Mesenteric fat pad (tissue), 1 donor: ENCODE measurements at regions not wholly inside any gene's neighbourhood (a gene's known extent, or its start where the extent isn't known, plus 50 kb on each side); places are given as distances from the start of the nearest gene placed in this dataset.
"Not testable (repeated sequence)": the region's sequence is repeated elsewhere in the genome, so short reads cannot be mapped to it uniquely, and the experiment has no call there.

Experiments used
- DNase-seq: peaks from one replicate; pipeline ENCODE4 v3.0.0-alpha.2; 2020; ENCODE audit warnings: low spot score
- donor health status: DM: yes; HTN: yes; CAD: no.

DNA sequence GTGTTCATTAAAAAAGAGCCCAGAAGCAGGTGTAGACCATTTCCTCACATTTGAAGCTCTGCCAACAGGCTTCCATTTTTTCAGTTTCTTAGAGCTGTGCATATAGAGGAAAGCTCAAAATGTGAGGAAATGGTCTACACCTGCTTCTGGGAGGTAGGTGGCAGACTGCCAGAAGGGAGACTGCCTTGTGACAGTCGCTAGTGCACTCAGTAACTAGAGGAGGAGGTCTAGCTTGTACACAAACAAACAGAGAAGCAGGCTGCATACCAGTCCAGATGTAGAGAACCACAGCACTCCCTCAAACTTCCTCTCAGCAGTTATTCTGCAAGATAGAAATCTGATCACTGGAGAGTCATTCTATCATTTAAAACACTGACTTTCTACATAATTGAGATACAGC lies 800.2 kb downstream of the EFNB2 start:
- DNase-seq: no peak

DNA sequence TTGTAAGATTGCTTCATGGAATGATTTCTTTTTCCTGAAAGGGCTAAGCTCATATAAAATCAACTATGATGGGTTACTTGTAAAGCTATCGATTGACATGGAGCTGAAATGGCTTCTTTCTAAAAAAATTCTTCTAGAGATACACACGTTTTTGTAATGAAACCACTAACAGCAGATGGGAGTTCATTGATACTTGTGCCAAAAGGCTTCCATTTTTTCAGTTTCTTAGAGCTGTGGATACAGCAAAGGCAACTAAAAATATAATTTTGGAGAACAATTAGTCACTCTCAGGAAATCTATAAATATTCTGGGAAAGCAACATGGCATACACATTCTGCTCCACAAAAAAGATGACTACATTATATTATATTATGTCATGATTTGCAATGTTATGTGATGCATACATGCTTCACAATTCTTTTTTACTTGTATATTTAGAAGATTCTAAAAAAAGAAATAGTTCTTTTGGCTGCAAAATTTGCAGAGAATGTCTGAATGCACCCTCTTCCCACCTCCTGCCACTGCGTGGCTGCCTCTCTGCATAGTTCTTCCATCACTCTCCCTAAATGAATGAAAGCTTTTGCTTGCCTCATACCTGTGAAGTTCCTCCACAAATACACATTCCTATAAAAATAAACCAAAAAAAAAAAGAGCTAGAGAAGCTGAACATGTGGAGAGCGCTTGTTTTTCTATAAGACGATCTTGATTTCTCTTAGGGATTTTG lies 802.5 kb downstream of the EFNB2 start:
- DNase-seq: no peak

DNA sequence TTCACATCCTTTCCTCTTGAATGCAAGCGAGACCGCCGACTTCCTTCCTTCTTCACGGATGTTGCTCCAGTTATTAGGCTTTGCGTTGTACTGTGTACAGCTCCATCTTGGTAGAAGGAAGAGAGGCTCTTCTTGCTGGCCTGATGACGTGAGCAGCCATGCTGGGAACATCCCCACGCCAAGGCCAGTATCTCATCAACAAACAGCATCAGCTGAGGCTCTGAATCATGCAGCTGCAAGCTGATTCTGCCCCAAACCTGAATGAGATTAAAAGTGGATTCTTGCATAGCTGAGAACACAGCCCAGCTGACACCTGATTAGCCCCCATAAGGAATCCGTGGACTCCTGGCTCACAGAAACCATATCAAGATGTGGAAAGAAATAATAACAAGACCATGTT lies 809.6 kb downstream of the EFNB2 start:
- no peak for DNase-seq

DNA sequence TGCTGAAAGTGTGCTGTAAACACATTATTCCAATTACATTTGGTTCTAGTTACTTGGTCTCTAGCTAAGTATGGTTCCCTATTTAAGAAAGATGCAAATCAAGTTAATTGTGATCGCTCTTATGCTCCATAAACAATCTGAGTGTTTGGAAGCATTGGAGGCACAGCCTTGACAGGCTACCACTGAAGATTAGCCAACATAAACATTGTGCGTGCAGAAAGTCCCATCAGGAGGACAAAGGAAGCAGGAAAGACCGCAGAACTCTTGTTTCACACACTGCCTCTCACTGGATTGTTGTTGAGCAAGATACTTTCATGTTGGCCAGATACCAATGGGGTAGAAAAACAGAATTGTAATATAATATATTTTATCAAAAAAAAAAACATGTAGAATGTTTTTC lies 814.4 kb downstream of the EFNB2 start:
- no peak for DNase-seq

DNA sequence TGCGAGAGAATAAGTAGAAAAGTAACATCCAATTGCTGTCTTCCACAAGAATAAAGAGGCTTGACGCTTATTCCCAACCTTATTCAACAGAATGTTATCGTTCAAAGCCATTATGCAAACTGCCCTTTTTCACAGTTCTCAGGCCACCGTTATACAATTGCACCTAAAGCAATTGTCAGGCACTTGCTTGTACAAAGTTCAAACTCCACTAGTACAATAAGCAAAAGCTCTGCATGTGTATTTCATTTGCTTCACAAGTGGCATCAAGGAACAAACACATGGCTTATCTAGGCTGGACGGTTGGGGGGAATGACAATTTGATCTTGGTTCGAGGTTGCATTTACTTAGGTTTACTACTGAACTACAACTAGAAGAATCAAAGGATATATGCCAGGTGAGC lies 815.6 kb downstream of the EFNB2 start:
- no peak for DNase-seq

DNA sequence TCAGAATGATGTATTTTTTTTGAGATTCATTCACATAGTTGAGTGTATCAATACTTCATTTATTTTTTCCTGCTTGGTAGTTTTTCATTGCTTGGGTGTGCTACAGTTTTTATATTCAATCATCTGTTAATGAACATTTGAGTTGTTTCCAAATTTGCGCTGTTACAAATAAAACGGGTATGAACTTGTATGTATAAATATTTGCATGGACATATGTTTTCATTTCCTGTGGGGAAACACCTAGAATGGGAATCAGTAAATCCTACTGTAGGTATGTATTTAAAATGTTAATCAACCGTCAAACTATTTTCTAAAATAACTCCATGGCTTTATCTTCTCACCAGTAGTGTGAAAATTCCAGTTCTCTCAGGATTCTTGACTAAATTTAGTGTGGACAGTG lies 826.3 kb downstream of the EFNB2 start:
- no peak for DNase-seq

DNA sequence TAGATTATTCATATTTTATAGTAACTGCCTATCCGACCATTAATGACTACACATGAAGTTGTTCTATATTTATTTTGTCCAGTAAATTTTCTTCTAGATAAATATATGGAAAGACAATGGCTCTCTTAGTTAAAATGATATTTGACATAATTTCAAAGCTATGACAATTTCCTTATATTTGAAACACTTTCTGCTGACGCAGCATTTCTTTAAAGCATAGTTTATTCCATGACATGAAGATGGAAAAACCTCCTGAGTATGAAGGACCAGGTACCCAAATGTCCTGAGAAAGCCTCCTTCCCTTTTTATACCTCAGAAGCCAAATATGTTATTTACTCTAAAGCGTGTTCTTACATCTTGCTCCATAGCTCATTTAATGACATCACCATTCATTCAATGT lies 831.6 kb downstream of the EFNB2 start:
- DNase-seq: no peak

DNA sequence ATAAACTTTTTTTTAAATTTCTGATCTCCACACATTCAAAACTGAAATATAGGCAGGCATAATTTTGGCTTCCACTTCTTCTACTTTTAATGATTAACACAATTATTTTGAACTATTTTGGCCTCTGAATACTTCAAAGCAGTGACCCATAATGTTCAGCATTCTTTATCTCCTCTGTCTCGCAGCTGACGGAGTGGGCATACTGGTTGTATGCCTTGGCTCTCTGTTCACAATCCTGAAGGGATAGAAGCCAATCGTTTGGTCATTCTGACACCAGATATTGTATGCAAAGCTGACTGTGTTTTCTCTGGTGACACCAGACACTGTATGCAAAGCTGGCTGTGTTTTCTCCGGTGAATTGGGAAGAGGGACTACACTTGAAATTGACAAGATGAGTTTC lies 833.0 kb downstream of the EFNB2 start:
- DNase-seq: no peak

DNA sequence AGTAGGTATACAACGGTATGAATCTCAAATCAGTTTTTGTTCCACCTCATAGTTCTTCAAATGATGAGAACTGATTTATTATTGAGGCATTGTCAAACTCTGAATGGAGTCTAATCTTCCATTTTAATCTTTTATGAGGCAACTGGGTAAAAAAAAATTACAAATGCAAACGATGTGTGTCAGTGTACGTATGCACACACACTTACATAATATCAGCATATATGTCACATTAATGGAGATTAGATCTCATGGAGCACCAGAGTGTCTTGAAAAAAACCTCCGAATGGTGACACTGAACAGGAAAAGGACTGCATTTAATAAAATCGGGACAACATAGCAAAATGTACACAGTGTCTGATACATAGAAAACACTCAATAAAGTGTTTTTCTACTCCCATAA lies 842.7 kb downstream of the EFNB2 start:
- no peak for DNase-seq

DNA sequence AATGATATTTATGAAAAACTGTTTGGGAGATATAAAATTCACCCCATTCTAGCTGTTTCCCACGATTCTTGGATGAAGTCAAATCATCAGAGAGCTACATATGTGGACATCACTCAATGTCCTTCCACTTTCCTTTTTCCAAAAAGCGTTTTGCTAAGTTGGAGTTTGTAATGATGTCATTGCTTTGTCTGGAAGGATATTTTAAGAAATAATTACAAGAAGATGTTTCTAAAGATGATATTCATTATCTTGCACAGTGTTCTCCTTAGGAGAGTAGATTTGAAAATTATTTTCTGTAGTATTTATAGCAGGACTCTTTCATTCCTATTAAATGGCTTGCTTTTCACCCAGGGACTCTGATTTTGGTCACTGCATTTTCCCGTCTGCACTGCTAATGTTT lies 851.2 kb downstream of the EFNB2 start:
- DNase-seq: no peak

DNA sequence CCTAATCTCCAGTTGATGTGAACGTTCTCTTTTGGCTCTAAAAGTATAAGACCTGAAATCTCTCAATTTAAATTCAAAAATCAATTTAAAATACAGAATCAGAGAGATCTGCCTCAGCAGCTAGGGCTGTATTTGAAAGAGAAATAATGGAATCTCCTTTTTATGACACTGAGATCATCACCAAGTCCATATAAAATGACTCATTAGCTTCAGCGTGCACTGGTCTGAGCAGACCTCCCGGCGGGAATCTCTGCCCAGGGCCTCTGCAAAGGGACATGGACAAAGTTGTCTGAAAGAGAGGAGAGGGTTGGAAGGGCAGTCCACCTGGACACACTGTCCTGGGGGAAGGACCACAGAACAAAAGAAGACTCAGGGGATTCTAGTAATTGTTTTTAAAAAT lies 855.6 kb downstream of the EFNB2 start:
- no peak for DNase-seq

DNA sequence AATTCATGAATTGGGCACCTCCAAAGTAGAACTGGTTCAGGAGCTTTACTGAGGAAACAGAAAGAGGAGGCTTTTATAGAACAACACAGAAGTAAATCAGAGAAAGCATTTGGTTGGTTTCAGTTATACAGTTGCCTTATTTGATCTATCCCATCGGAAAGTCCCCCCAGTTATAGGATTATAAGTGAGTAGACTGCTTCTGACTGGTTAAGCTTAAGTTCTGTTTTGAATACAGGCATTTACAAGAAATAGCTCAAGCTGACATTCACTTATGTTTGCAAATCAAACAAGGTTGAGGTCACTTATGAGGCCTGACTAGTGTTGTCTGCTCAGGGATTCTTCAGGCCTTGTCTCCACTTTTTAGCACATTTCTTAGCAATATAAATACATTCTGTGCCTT lies 857.4 kb downstream of the EFNB2 start:
- no peak for DNase-seq

DNA sequence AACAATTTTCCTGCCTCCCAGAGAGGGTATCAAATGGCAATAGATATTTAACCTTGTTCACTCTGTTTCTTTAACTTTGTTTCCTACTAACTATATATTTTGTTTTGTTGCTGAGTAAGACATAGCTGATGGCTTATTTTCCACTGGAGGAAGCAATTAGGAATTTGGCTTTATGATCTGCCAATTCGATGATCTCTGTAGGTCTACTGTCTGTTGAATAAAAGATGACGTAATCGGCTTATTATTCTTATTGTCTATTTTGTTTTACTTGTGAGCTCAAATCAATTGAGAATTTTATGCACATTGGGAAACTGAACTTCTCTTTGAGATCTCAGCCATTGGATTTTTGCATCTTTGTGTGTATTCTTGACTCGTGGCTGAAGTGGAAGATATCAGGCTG lies 862.6 kb downstream of the EFNB2 start:
- DNase-seq: no peak

DNA sequence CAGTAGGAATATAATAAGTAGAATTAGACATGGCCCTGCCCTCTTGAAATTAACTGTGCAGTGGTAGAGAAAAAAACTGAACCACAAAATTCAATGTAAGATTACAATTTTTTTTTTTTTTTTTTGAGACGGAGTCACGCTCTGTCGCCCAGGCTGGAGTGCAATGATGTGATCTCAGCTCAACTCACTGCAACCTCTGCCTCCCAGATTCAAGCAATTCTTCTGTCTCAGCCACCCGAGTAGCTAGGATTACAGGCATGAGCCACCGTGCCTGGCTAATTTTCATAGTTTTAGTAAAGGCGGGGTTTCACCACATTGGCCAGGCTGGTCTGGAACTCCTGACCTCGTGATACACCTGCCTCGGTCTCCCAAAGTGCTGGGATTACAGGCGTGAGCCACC lies 864.3 kb downstream of the EFNB2 start:
- not testable (repeated sequence) for DNase-seq

DNA sequence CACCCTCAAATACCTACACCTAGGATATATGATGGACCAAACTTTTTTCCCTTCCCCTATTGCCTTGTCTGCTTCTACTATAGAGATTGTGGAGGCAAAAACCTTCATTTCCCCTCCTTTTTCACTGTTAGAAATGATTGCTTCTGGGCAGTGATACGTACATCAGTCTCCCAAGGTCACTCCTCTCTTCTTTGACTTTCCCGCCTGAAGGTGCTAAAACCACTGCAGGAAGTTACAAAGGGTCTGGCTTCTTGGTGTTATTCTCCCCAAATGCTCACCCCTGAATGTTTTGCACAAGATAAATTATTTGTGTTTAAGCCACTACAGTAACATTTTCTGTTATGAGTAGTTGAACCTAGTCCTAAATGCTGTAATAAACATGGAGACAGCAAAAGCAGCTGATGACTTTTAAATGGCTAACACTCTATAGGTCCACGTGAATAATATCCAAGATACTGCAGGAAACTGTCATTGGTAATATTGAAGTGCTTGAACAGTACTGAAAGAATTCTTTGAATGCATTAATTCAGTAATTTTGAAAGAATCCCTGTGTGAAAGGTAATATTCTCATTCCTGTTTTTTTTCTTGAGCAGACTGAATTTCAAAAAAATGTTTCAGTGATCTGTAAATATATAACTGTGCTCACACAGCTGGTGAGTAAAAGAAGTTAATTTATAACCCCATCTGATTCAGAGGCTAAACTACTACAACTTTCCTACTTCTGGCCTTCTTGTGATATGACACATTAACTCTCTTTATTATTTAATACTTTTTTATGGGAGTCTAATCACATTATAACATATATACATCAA lies 865.1 kb downstream of the EFNB2 start:
- no peak for DNase-seq

DNA sequence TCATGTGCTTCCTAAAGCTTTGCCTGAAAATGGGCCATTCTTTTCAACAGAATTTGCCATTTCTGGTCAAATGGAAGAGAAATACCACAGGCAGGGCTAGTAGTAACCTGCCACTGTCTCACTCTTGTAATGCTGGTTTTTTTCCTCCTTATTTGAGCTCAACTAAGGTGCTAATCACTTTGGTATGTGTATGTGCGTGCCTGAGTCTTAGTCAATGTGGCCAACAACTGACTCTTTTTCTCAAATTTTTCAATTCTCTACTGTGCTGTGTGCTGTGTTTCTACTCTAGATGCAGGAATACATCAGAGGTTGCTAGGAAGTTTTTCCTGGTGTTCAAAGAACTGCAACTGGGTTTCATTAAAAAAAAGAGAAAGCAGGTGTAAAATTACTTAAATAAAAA lies 870.2 kb downstream of the EFNB2 start:
- no peak for DNase-seq

DNA sequence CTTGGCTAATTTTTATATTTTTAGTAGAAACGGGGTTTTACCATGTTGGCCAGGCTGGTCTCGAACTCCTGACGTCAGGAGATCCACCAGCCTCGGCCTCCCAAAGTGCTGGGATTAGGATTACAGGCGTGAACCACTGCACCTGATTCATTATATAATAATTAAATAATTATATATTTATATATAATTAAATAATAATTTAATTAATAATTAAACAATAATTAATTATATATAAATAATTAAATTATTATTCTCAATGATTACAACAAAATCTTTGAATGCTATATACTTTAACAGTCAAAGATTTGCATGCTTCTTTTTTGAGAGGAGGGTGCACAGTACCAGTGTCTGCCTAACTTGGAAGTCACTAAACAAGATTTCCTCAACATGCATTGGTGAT lies 872.3 kb downstream of the EFNB2 start:
- DNase-seq: no peak

DNA sequence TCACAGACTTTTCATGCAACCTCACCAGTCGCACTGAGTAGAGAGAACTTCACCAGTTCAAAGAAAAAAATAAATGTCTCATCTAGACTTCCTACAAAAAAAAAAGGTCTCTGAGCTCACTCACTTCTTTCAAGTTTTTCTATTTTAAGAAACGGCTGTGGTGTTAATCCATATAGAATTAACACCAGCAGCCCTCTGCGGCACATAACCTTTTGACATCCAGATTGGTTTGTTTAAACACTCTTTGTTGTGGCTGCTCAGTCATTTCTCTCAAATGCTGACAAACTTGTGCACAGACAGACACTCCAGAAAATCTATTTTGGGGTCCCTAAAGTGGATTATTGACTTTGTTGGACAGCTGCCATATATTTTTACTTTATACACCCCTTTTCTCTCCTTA lies 874.9 kb downstream of the EFNB2 start:
- DNase-seq: no peak

DNA sequence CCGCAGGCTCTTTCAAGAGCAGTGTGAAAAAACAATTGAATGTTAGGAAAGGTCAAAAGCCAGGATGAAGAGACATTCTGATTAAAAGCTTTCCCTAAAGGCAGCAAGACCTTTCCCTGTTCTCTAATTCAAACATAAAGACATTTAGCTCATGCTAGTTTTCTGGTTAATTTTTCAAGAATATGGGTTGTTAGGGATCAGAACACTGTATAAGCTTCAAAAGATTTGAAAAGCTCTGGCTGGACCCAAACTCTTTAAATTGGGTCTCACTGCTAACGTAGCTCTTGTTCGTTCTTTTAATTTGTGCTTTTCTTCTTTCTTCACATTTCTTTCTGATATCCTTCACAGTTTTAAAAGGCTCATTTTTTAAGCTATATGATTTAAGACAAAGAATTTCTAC lies 877.0 kb downstream of the EFNB2 start:
- no peak for DNase-seq

DNA sequence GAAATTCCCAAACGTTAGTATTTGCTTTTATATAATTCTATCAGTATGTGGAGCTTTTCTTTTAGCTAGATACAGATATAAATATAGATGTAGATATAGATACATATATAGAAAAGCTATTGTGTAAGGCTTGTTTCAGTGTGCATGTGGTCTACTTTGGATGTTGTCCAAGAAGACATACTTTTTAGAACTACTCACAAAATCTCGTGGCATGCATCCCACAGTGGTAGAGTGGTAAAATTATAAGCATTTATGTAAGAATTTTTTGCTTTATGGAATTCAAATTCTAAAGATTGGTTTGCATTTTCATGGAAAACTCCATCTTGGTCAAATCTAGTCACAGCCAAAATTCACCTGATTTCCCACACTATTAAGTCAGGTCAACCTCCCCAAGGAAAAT lies 880.4 kb downstream of the EFNB2 start:
- DNase-seq: no peak

DNA sequence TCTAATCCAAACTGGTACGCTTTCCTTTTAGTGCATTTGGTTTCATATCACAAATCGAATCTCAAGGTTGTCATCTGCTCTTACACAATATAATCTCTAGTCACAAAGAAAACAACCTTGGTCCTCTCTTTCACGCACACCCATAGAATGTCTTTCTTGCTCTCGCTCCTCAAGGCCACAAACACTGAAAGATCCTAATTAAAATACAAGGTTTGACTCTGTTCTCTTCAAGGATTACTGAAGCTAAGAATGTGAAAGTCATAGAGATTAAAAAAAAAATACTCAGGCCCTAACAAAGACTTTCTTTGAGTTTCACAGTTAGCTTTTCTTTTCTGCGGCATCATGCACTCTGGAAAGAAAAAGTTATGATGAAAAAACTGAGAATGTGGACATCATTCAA lies 891.5 kb downstream of the EFNB2 start:
- DNase-seq: no peak

DNA sequence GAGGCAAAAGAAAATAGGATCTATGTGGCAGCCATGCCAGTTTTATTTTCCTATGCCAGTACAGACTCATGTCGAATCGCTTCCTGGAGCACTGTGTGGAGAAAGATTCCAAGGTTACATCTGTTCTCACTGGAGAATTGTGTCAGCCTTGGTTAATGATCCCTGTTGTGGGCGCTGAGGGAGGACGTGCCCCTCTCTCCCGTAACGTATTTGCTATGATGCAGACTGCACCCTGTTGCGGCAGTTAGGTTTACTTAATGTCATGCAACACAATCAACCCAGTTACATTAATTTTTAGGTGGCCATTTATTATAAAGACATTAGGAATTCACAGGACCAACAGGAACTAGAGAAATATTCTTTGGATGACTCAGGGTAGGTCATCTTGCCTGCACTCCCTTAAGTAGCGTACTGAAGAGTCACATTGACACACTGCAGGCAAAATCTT lies 892.9 kb downstream of the EFNB2 start:
- DNase-seq: no peak

DNA sequence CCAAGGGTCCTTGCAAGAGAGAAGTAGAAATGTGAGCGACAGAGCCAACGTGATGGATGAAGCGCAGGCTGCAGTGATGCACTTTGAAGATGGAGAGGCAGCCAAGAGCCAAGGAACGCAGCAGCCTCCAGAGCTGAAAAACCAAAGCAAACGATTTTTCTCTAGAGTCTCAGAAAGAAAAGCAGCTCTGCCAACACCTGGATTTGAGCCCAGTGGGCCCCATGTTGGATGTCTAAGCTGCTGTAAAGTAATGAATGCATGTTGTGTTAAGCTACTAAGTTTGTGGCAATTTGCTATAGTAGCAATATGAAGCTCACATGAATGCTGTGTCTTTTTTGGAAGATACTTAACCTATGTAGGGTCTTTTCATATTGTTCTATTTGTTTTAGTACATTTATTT lies 894.3 kb downstream of the EFNB2 start:
- DNase-seq: no peak
